ENCODE measurements at regions not wholly inside any gene's neighbourhood (a gene's known extent, or its start where the extent isn't known, plus 50 kb on each side); places are given as distances from the start of the nearest gene placed in this dataset.

GRCh38 chr18:61756244-61756643, 136.6 kb downstream of the RNF152 start:
- no peak for TF ChIP-seq CTCF (IDR thresholded peaks at IDR 0.05; ENCODE audit: extremely low read depth, missing control alignments)
- DNase-seq (ENCODE audit: low spot score) = no peak

- no peak for DNase-seq (ENCODE audit: low spot score)
- no peak for TF ChIP-seq CTCF (IDR thresholded peaks at IDR 0.05; ENCODE audit: extremely low read depth, missing control alignments)
Measured at GRCh38 chr18:61755555-61755954, 137.3 kb downstream of the RNF152 start.

- DNase-seq (ENCODE audit: low spot score) = no peak
- no peak for TF ChIP-seq CTCF (IDR thresholded peaks at IDR 0.05; ENCODE audit: extremely low read depth, missing control alignments)
Measured at GRCh38 chr18:61754039-61754583, 138.7 kb downstream of the RNF152 start.

- no peak for DNase-seq (ENCODE audit: low spot score)
- no peak for TF ChIP-seq CTCF (IDR thresholded peaks at IDR 0.05; ENCODE audit: extremely low read depth, missing control alignments)
Measured at GRCh38 chr18:61753373-61753772, 139.4 kb downstream of the RNF152 start.

- TF ChIP-seq CTCF (IDR thresholded peaks at IDR 0.05; ENCODE audit: extremely low read depth, missing control alignments) = no peak
- no peak for DNase-seq (ENCODE audit: low spot score)
Measured at GRCh38 chr18:61752973-61753372, 139.8 kb downstream of the RNF152 start.

- TF ChIP-seq CTCF (IDR thresholded peaks at IDR 0.05; ENCODE audit: extremely low read depth, missing control alignments) = no peak
- DNase-seq (ENCODE audit: low spot score) = no peak
Measured at GRCh38 chr18:61750840-61751668, 141.8 kb downstream of the RNF152 start.

- no peak for DNase-seq (ENCODE audit: low spot score)
- no peak for TF ChIP-seq CTCF (IDR thresholded peaks at IDR 0.05; ENCODE audit: extremely low read depth, missing control alignments)
Measured at GRCh38 chr18:61749546-61749945, 143.3 kb downstream of the RNF152 start.

Data from GM20000 (cell line).